GM23338 (cell line): ENCODE measurements at regions not wholly inside any gene's neighbourhood (a gene's known extent, or its start where the extent isn't known, plus 50 kb on each side); places are given as distances from the start of the nearest gene placed in this dataset.

Experiments
- ATAC-seq: fragments of 200-7000 bp; cut with Tn5 transposase; 3 replicates; pipeline ENCODE4 v1.9.1; 2020
- DNase-seq: peaks from one replicate; pipeline ENCODE4 v3.0.0-alpha.2; 2015; ENCODE audit warnings: low spot score
- H2AFZ ChIP-seq: fragments of 200-600 bp; sonication (generic); 2 replicates; pipeline ENCODE4 v1.8.0; 2016; ENCODE audit warnings: antibody characterized with exemption, mild to moderate bottlenecking, moderate library complexity
- H3F3A ChIP-seq: fragments of 200-600 bp; sonication (generic); replicated peaks from 2 replicates; pipeline ENCODE4 v1.8.0; 2017; ENCODE audit warnings: antibody characterized with exemption, mixed run types, low read depth
- H3K27ac ChIP-seq: fragments of 200-600 bp; sonication (generic); 2 replicates; pipeline ENCODE4 v1.6.1; 2016; ENCODE audit warnings: low read depth
- H3K27me3 ChIP-seq: fragments of 200-600 bp; sonication (generic); 2 replicates; pipeline ENCODE4 v1.8.0; 2016; ENCODE audit warnings: mild to moderate bottlenecking, mixed run types, moderate library complexity; ENCODE audit not compliant: insufficient read depth
- H3K36me3 ChIP-seq: fragments of 200-600 bp; sonication (generic); 2 replicates; pipeline ENCODE4 v1.8.0; 2016; ENCODE audit warnings: mild to moderate bottlenecking; ENCODE audit not compliant: insufficient read depth
- H3K4me1 ChIP-seq: fragments of 200-600 bp; sonication (generic); 2 replicates; pipeline ENCODE4 v1.8.0; 2016; ENCODE audit warnings: mild to moderate bottlenecking, moderate library complexity; ENCODE audit not compliant: insufficient read depth
- H3K4me2 ChIP-seq: fragments of 200-600 bp; sonication (generic); 2 replicates; pipeline ENCODE4 v1.7.1; 2017; ENCODE audit warnings: mixed run types
- H3K4me3 ChIP-seq: fragments of 200-600 bp; sonication (generic); 2 replicates; pipeline ENCODE4 v1.6.1; 2016; ENCODE audit warnings: mixed run types
- H3K79me2 ChIP-seq: fragments of 200-600 bp; sonication (generic); replicated peaks from 2 replicates; pipeline ENCODE4 v1.8.0; 2017; ENCODE audit warnings: mild to moderate bottlenecking; ENCODE audit not compliant: insufficient read depth
- H3K9me2 ChIP-seq: fragments of 200-600 bp; sonication (generic); 2 replicates; pipeline ENCODE4 v1.8.0; 2017; ENCODE audit not compliant: insufficient read depth
- H4K20me1 ChIP-seq: fragments of 200-600 bp; sonication (generic); replicated peaks from 2 replicates; pipeline ENCODE4 v1.8.0; 2017; ENCODE audit warnings: mild to moderate bottlenecking; ENCODE audit not compliant: insufficient read depth
- H3K27ac Mint-ChIP-seq: 2 replicates; pipeline ENCODE4 v1.8.0; 2020; ENCODE audit warnings: inconsistent platforms, mild to moderate bottlenecking, moderate library complexity, mixed read lengths
- H3K27me3 Mint-ChIP-seq: 3 replicates; pipeline ENCODE4 v1.8.0; 2022; ENCODE audit warnings: low read depth, mild to moderate bottlenecking, moderate library complexity, mixed read lengths, inconsistent platforms; ENCODE audit not compliant: insufficient read depth, poor library complexity
- H3K36me3 Mint-ChIP-seq: 3 replicates; pipeline ENCODE4 v1.8.0; 2021; ENCODE audit warnings: low read depth, mild to moderate bottlenecking, inconsistent platforms, moderate library complexity, mixed read lengths
- H3K4me1 Mint-ChIP-seq: 3 replicates; pipeline ENCODE4 v1.8.0; 2020; ENCODE audit warnings: mild to moderate bottlenecking, inconsistent platforms, mixed read lengths
- H3K4me3 Mint-ChIP-seq: 3 replicates; pipeline ENCODE4 v1.8.0; 2021; ENCODE audit warnings: moderate library complexity, mild to moderate bottlenecking, inconsistent platforms, mixed read lengths
- H3K9me3 Mint-ChIP-seq: 3 replicates; pipeline ENCODE4 v1.8.0; 2020; ENCODE audit warnings: moderate library complexity, mild to moderate bottlenecking, inconsistent platforms, mixed read lengths
- CREB1 ChIP-seq: fragments of 250-450 bp; sonication (Bioruptor Pico); IDR thresholded peaks from 2 replicates; pipeline ENCODE4 v1.5.0; 2020; ENCODE audit warnings: low read depth, mild to moderate bottlenecking, moderate library complexity
- ETS1 ChIP-seq: IDR thresholded peaks from 2 replicates; pipeline ENCODE4 v1.6.1; 2016; ENCODE audit warnings: antibody characterized with exemption
- EZH2phosphoT487 ChIP-seq: fragments of 200-600 bp; sonication (generic); IDR thresholded peaks from one replicate; pipeline ENCODE4 v1.8.1; 2018; ENCODE audit warnings: antibody characterized with exemption; ENCODE audit not compliant: unreplicated experiment
- NANOG ChIP-seq: IDR thresholded peaks from 2 replicates; pipeline ENCODE4 v1.6.1; 2016; ENCODE audit warnings: antibody characterized with exemption, borderline replicate concordance
- ZNF114 ChIP-seq: fragments of 250-450 bp; sonication (Bioruptor Pico); IDR thresholded peaks from 2 replicates; pipeline ENCODE4 v1.5.0; 2020; ENCODE audit warnings: mild to moderate bottlenecking, moderate library complexity
- ZNF331 ChIP-seq: fragments of 250-450 bp; sonication (Bioruptor Pico); IDR thresholded peaks from 2 replicates; pipeline ENCODE4 v1.5.0; 2020; ENCODE audit warnings: low read depth, mild to moderate bottlenecking, moderate library complexity
- ZNF462 ChIP-seq: fragments of 250-450 bp; sonication (Bioruptor Pico); IDR thresholded peaks from 2 replicates; pipeline ENCODE4 v1.5.0; 2020; ENCODE audit warnings: mild to moderate bottlenecking, moderate library complexity

- TF ChIP-seq ZNF462 (no peak), NANOG (no peak)
Observed at GRCh38 chr12:76706761-76707160, 57.2 kb upstream of the ZDHHC17 start (continued).

- Histone ChIP-seq H2AFZ (no peak overlapping the region), H4K20me1 (no peaks in the 10 kb centered on the region), H3K4me3 (no peak overlapping the region), H3K79me2 (no peaks in the 10 kb centered on the region), H3K27me3 (no peaks in the 10 kb centered on the region), H3F3A (no peaks in the 10 kb centered on the region), H3K27ac (no peak overlapping the region), H3K4me1 (peaks cover 2% of the 10 kb centered on the region), H3K9me2 (no peaks in the 10 kb centered on the region), H3K4me2 (no peak overlapping the region), H3K36me3 (no peaks in the 10 kb centered on the region)
- Mint-ChIP-seq H3K36me3 (no peaks in the 10 kb centered on the region), H3K27me3 (peaks cover 3% of the 10 kb centered on the region), H3K4me3 (no peak overlapping the region), H3K27ac (no peak overlapping the region), H3K9me3 (no peaks in the 10 kb centered on the region; the same call in 2 of the 3 replicates), H3K4me1 (no peaks in the 10 kb centered on the region; the same call in 2 of the 3 replicates)
- TF ChIP-seq ZNF331 (CRISPR knock-in tag) (no peak), NANOG (no peak), ZNF114 (CRISPR knock-in tag) (no peak), ETS1 (no peak), CREB1 (no peak), EZH2phosphoT487 (no peak)
- no peak for ATAC-seq
- DNase-seq, result no peak
Observed at GRCh38 chr12:76707772-76708171, 56.1 kb upstream of the ZDHHC17 start.
